GM21515 (cell line): ENCODE measurements at regions not wholly inside any gene's neighbourhood (a gene's known extent, or its start where the extent isn't known, plus 50 kb on each side); places are given as distances from the start of the nearest gene placed in this dataset.

Experiments
- ATAC-seq: cut with Tn5 transposase; IDR thresholded peaks from one replicate; pipeline ENCODE4 v1.9.1; 2021; ENCODE audit not compliant: unreplicated experiment

- ATAC-seq, result no peak
These were observed 195.8 kb downstream of the NXNL2 start for GRCh38 chr9:88730780-88731179.

GRCh38 chr9:88732128-88732527 lies 197.2 kb downstream of the NXNL2 start:
- no peak for ATAC-seq

- no peak for ATAC-seq
These were observed 198.9 kb downstream of the NXNL2 start for GRCh38 chr9:88733651-88734421.

- ATAC-seq, result no peak
These were observed 199.5 kb downstream of the NXNL2 start for GRCh38 chr9:88734527-88734926.

- ATAC-seq, result no peak
These were observed 201.2 kb downstream of the NXNL2 start for GRCh38 chr9:88736136-88736637.

GRCh38 chr9:88737031-88737430 lies 202.1 kb downstream of the NXNL2 start:
- no peak for ATAC-seq

- no peak for ATAC-seq
These were observed 202.9 kb downstream of the NXNL2 start for GRCh38 chr9:88737876-88738275.

GRCh38 chr9:88738709-88739108 lies 203.7 kb downstream of the NXNL2 start:
- ATAC-seq, result no peak

GRCh38 chr9:88739373-88739772 lies 204.4 kb downstream of the NXNL2 start:
- ATAC-seq, result no peak

- no peak for ATAC-seq
These were observed 205.9 kb downstream of the NXNL2 start for GRCh38 chr9:88740844-88741243.

- no peak for ATAC-seq
These were observed 206.4 kb downstream of the NXNL2 start for GRCh38 chr9:88741335-88741734.

GRCh38 chr9:88742483-88742882 lies 207.5 kb downstream of the NXNL2 start:
- no peak for ATAC-seq

- no peak for ATAC-seq
These were observed 207.9 kb downstream of the NXNL2 start for GRCh38 chr9:88742905-88743304.

- ATAC-seq, result no peak
These were observed 210.5 kb downstream of the NXNL2 start for GRCh38 chr9:88745276-88746001.

GRCh38 chr9:88746029-88746742 lies 211.2 kb downstream of the NXNL2 start:
- ATAC-seq, result no peak

GRCh38 chr9:88746743-88747398 lies 211.9 kb downstream of the NXNL2 start:
- no peak for ATAC-seq

GRCh38 chr9:88747768-88748167 lies 212.8 kb downstream of the NXNL2 start:
- no peak for ATAC-seq

GRCh38 chr9:88748566-88749261 lies 213.7 kb downstream of the NXNL2 start:
- no peak for ATAC-seq

- no peak for ATAC-seq
These were observed 214.4 kb downstream of the NXNL2 start for GRCh38 chr9:88749420-88749819.

- ATAC-seq, result no peak
These were observed 215.9 kb downstream of the NXNL2 start for GRCh38 chr9:88750832-88751360.
